SK-N-SH (cell line): ENCODE measurements at regions not wholly inside any gene's neighbourhood (a gene's known extent, or its start where the extent isn't known, plus 50 kb on each side); places are given as distances from the start of the nearest gene placed in this dataset.
"Not testable (repeated sequence)": the region's sequence is repeated elsewhere in the genome, so short reads cannot be mapped to it uniquely, and the experiment has no call there.

ENCODE experiments used
- CTCF ChIA-PET: fragments of 300-600, 350-600 bp; formaldehyde crosslinking; extraction: SDS; loops from one replicate; lab custom pipeline; 2021; lab: Yijun Ruan, JAX
- POLR2A ChIA-PET: fragments of 350-600 bp; sonication (Branson Sonifier 250); formaldehyde crosslinking; extraction: SDS; loops from one replicate; lab custom pipeline; 2020; ENCODE audit warnings: antibody characterized with exemption, inconsistent platforms; lab: Yijun Ruan, JAX
- DNase-seq: peaks from one replicate; pipeline ENCODE4 v3.0.0; 2012
- H2AFZ ChIP-seq: fragments of 200-600 bp; sonication (generic); 2 replicates; pipeline ENCODE4 v1.8.1; 2016; ENCODE audit warnings: antibody characterized with exemption, mild to moderate bottlenecking, low read depth
- H3F3A ChIP-seq: fragments of 200-600 bp; sonication (generic); replicated peaks from 2 replicates; pipeline ENCODE3; 2016; ENCODE audit warnings: antibody characterized with exemption, mild to moderate bottlenecking; ENCODE audit not compliant: insufficient read depth
- H3K27ac ChIP-seq, 2 experiments: fragments of 200-500 bp in 1 of 2; fragments of 200-600 bp in 1 of 2; sonication (Bioruptor generic) in 1 of 2; sonication (generic), shearing (Covaris generic) in 1 of 2; 2 replicates each; pipeline versions ENCODE4 v1.5.1 to v1.6.1; 2014 to 2016; ENCODE audit warnings: low read depth in 2 of 2, inconsistent platforms in 1 of 2, low read length in 1 of 2, mild to moderate bottlenecking in 1 of 2, mixed read lengths in 1 of 2
- H3K27me3 ChIP-seq: fragments of 200-600 bp; sonication (generic), shearing (Covaris generic); 2 replicates; pipeline ENCODE4 v1.6.1; 2016; ENCODE audit warnings: mixed run types; ENCODE audit not compliant: insufficient read depth
- H3K36me3 ChIP-seq, 2 experiments: fragments of 200-500 bp in 1 of 2; fragments of 200-600 bp in 1 of 2; sonication (Bioruptor generic) in 1 of 2; sonication (generic) in 1 of 2; replicated peaks in 1 of 2; 2 replicates each; pipeline versions ENCODE3 to v1.5.1; 2014 to 2016; ENCODE audit warnings: low read length in 1 of 2, mild to moderate bottlenecking in 1 of 2; ENCODE audit not compliant: insufficient read depth in 2 of 2, control insufficient read depth in 1 of 2
- H3K4me1 ChIP-seq, 2 experiments: fragments of 200-500 bp in 1 of 2; fragments of 200-600 bp in 1 of 2; sonication (Bioruptor generic) in 1 of 2; sonication (generic), shearing (Covaris generic) in 1 of 2; 2 replicates each; pipeline versions ENCODE4 v1.5.1 to v1.6.1; 2014 to 2016; ENCODE audit warnings: low read depth in 1 of 2, low read length in 1 of 2, mixed run types in 1 of 2; ENCODE audit not compliant: insufficient read depth in 2 of 2, control insufficient read depth in 1 of 2
- H3K4me2 ChIP-seq: fragments of 200-600 bp; sonication (generic), shearing (Covaris generic); 2 replicates; pipeline ENCODE4 v1.6.1; 2017; ENCODE audit warnings: mixed run types
- H3K4me3 ChIP-seq, 2 experiments: fragments of 200-500 bp in 1 of 2; fragments of 200-600 bp in 1 of 2; sonication (Bioruptor generic) in 1 of 2; sonication (generic), shearing (Covaris generic) in 1 of 2; 2 replicates each; pipeline versions ENCODE4 v1.5.1 to v1.8.1; 2014 to 2016; ENCODE audit warnings: low read depth in 2 of 2, inconsistent platforms in 1 of 2, low read length in 1 of 2, mild to moderate bottlenecking in 1 of 2, mixed read lengths in 1 of 2, moderate library complexity in 1 of 2
- H3K79me2 ChIP-seq: fragments of 200-600 bp; sonication (generic); 2 replicates; pipeline ENCODE4 v1.8.1; 2017; ENCODE audit warnings: mild to moderate bottlenecking; ENCODE audit not compliant: insufficient read depth
- H3K9ac ChIP-seq: fragments of 200-600 bp; sonication (generic); 2 replicates; pipeline ENCODE4 v1.6.1; 2017; ENCODE audit warnings: mixed run types
- H3K9me2 ChIP-seq: fragments of 200-600 bp; sonication (generic); 2 replicates; pipeline ENCODE4 v1.6.1; 2017; ENCODE audit warnings: mixed run types
- H3K9me3 ChIP-seq: fragments of 200-600 bp; sonication (generic); 2 replicates; pipeline ENCODE4 v1.6.1; 2017; ENCODE audit warnings: mixed run types, mild to moderate bottlenecking, moderate library complexity
- H4K20me1 ChIP-seq: fragments of 200-600 bp; sonication (generic); 2 replicates; pipeline ENCODE4 v1.6.1; 2017; ENCODE audit warnings: mild to moderate bottlenecking, mixed run types; ENCODE audit not compliant: insufficient read depth
- MEF2A ChIP-seq: IDR thresholded peaks from 2 replicates; pipeline ENCODE4 v1.4.0; 2012; ENCODE audit warnings: low read depth, borderline replicate concordance
- MXI1 ChIP-seq: IDR thresholded peaks from 2 replicates; pipeline ENCODE4 v1.6.1; 2012; ENCODE audit warnings: mild to moderate bottlenecking, low read depth, low read length, improper control_type of control experiment
- NFIC ChIP-seq: IDR thresholded peaks from 2 replicates; pipeline ENCODE4 v1.4.0; 2012; ENCODE audit warnings: borderline replicate concordance
- NRF1 ChIP-seq: IDR thresholded peaks from 2 replicates; pipeline ENCODE4 v1.6.1; 2012; ENCODE audit warnings: low read depth, mild to moderate bottlenecking, low read length
- PBX3 ChIP-seq: IDR thresholded peaks from 2 replicates; pipeline ENCODE4; 2012
- RCOR1 ChIP-seq: fragments of 150-350 bp; IDR thresholded peaks from 2 replicates; pipeline ENCODE4 v1.6.1; 2017; ENCODE audit warnings: antibody characterized with exemption, low read length
- REST ChIP-seq: IDR thresholded peaks from 2 replicates; pipeline ENCODE4 v1.6.1; 2012; ENCODE audit warnings: mild to moderate bottlenecking, low read depth, low read length, moderate library complexity
- RXRA ChIP-seq: IDR thresholded peaks from 2 replicates; pipeline ENCODE4 v1.4.0; 2012; ENCODE audit warnings: low read depth, mild to moderate bottlenecking, borderline replicate concordance
- SIN3A ChIP-seq: IDR thresholded peaks from 2 replicates; pipeline ENCODE4 v1.6.1; 2012; ENCODE audit warnings: low read depth, mild to moderate bottlenecking, low read length, moderate library complexity, borderline replicate concordance
- TAF1 ChIP-seq: IDR thresholded peaks from 2 replicates; pipeline ENCODE4 v1.6.1; 2012; ENCODE audit warnings: low read depth, mild to moderate bottlenecking, low read length, moderate library complexity, borderline replicate concordance
- TCF12 ChIP-seq: IDR thresholded peaks from 2 replicates; pipeline ENCODE4 v1.4.0; 2012
- TEAD4 ChIP-seq: IDR thresholded peaks from 2 replicates; pipeline ENCODE4 v1.4.0; 2012; ENCODE audit warnings: mild to moderate bottlenecking, borderline replicate concordance; ENCODE audit not compliant: insufficient read depth
- WGBS: methylation state at CpG from one replicate; pipeline ENCODE4 v1.1.6; 2017; ENCODE audit warnings: low lambda C conversion rate; 5-methylcytosine and 5-hydroxymethylcytosine counted together

GRCh38 chr22:22178355-22178965, 66.1 kb upstream of the VPREB1 start:
- DNase-seq, result no peak
- H3K9ac ChIP-seq, result no peak overlapping the region
- H2AFZ ChIP-seq, result no peak overlapping the region
- ChIA-PET CTCF (interaction anchor here (1.1 to 5.6 kb wide), 3 partner anchors 17 to 252 kb away, joined by 3 to 40 read pairs (median 4); no protein-coding TSS in a partner anchor), POLR2A (no interaction called here)
- peaks cover 9% of the 10 kb centered on the region for H3K27me3 ChIP-seq
- no peaks in the 10 kb centered on the region for H3K9me2 ChIP-seq
- no peak overlapping the region for H3K4me2 ChIP-seq
- no peaks in the 10 kb centered on the region for H3F3A ChIP-seq
- no peak overlapping the region for H3K4me3 ChIP-seq
- no peaks in the 10 kb centered on the region for H3K79me2 ChIP-seq
- WGBS, result 21% methylated on average over 1 of the region's 2 CpGs
- TF ChIP-seq MEF2A (no peak), TEAD4 (no peak), NRF1 (no peak), RCOR1 (no peak)
- H3K9me3 ChIP-seq, result no peaks in the 10 kb centered on the region
- no peaks in the 10 kb centered on the region for H3K4me1 ChIP-seq
- H3K27ac ChIP-seq, result no peak overlapping the region
- H4K20me1 ChIP-seq, result no peaks in the 10 kb centered on the region
- no peaks in the 10 kb centered on the region for H3K36me3 ChIP-seq

DNA sequence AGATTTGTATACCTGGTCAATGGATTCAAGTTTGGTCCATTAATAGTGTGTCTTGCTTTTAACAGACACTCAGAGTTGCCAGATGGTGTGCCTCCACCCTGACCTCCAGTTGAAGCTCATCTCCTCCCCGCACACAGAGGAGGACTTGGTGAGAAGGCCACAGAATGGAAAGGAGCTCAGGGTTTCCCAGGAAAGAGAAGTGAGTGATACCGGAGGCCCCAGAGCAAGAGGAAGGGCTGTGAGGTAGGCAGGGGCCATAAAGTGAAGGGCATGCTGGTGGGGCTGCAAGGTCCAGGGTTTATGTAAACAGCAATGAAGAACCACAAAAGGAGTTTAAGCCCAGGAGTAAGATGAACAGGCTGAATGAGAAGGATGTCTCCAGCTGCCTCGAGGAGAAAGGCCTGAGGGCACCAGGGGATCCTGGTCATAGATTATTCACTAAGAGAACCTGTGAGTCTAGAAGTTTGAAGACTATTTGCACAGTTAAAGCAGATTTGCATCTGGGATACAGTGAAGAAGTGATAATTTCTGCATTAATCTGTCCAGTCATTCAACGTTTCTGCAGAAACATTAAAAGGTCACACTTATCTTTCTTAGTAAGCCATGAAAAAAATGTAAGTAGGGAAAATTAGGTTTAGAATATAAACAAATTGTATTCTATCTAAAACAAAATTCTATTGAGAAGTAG, 67.5 kb upstream of the VPREB1 start:
- no peak overlapping the region for H3K4me2 ChIP-seq
- no peak overlapping the region for H2AFZ ChIP-seq
- no peaks in the 10 kb centered on the region for H3K9me3 ChIP-seq
- H3K4me3 ChIP-seq, result no peak overlapping the region
- WGBS, result 36% methylated on average over 4 of the region's 4 CpGs
- no peaks in the 10 kb centered on the region for H3K9me2 ChIP-seq
- TF ChIP-seq RCOR1 (no peak), MEF2A (no peak), NFIC (no peak), SIN3A (no peak), PBX3 (no peak), TAF1 (no peak), REST (no peak), TEAD4 (no peak), MXI1 (no peak), RXRA (no peak), TCF12 (no peak)
- H3K9ac ChIP-seq, result no peak overlapping the region
- CTCF ChIA-PET, result no interaction called here
- peaks cover 9% of the 10 kb centered on the region for H3K27me3 ChIP-seq
- H3K36me3 ChIP-seq, result no peaks in the 10 kb centered on the region
- no peak overlapping the region for H3K27ac ChIP-seq
- no peaks in the 10 kb centered on the region for H3F3A ChIP-seq
- no peaks in the 10 kb centered on the region for H4K20me1 ChIP-seq
- POLR2A ChIA-PET, result no interaction called here
- no peaks in the 10 kb centered on the region for H3K79me2 ChIP-seq
- DNase-seq, result no peak
- no peaks in the 10 kb centered on the region for H3K4me1 ChIP-seq

DNA sequence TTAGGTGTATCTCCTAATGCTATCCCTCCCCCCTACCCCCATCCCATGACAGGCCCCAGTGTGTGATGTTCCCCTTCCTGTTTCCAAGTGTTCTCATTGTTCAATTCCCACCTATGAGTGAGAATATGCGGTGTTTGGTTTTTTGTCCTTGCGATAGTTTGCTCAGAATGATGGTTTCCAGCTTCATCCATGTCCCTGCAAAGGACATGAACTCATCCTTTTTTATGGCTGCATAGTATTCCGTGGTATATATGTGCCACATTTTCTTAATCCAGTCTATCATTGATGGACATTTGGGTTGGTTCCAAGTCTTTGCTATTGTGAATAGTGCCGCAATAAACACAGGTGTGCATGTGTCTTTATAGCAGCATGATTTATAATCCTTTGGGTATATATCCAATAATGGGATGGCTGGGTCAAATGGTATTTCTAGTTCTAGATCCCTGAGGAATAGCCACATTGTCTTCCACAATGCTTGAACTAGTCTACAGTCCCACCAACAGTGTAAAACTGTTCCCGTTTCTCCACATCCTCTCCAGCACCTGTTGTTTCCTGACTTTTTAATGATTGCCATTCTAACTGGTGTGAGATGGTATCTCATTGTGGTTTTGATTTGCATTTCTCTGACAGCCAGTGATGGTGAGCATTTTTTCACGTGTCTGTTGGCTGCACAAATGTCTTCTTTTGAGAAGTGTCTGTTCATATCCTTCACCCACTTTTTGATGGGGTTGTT, 71.5 kb upstream of the VPREB1 start:
- H3K4me1 ChIP-seq, H3K4me3 ChIP-seq, H3F3A ChIP-seq, H3K27ac ChIP-seq, DNase-seq, H2AFZ ChIP-seq, H4K20me1 ChIP-seq, POLR2A ChIA-PET, H3K36me3 ChIP-seq, H3K27me3 ChIP-seq, H3K79me2 ChIP-seq, H3K9me2 ChIP-seq, H3K9me3 ChIP-seq, H3K4me2 ChIP-seq, H3K9ac ChIP-seq: not testable (repeated sequence)
- 6% methylated on average over 6 of the region's 6 CpGs for WGBS
- CTCF ChIA-PET, result interaction anchor here (2.3 kb wide), 1 partner anchor 9 kb away, joined by 12 read pairs; no protein-coding TSS in a partner anchor
